DND-41 (cell line): ENCODE measurements at regions not wholly inside any gene's neighbourhood (a gene's known extent, or its start where the extent isn't known, plus 50 kb on each side); places are given as distances from the start of the nearest gene placed in this dataset.

Source experiments
- ATAC-seq: fragments of 200-7000 bp; cut with Tn5 transposase; 3 replicates; pipeline ENCODE4 v1.9.1; 2021; ENCODE audit warnings: low read depth; ENCODE audit not compliant: insufficient read depth
- DNase-seq: peaks from one replicate; pipeline ENCODE4 v3.0.0-alpha.2; 2020
- H2AFZ ChIP-seq: 2 replicates; pipeline ENCODE4 v1.6.0; 2012; ENCODE audit warnings: low read depth, low read length
- H3K27ac ChIP-seq: 2 replicates; pipeline ENCODE4 v1.5.1; 2012; ENCODE audit warnings: low read length, inconsistent platforms
- H3K27me3 ChIP-seq: fragments of 200-600 bp; sonication (generic); 2 replicates; pipeline ENCODE4 v1.6.0; 2012; ENCODE audit warnings: low read length, mild to moderate bottlenecking, inconsistent platforms; ENCODE audit not compliant: insufficient read depth, poor library complexity
- H3K36me3 ChIP-seq: 2 replicates; pipeline ENCODE4 v1.5.1; 2012; ENCODE audit warnings: low read length, inconsistent platforms; ENCODE audit not compliant: insufficient read depth
- H3K4me1 ChIP-seq: 2 replicates; pipeline ENCODE4 v1.5.1; 2012; ENCODE audit warnings: mild to moderate bottlenecking, low read length; ENCODE audit not compliant: insufficient read depth
- H3K4me2 ChIP-seq: 2 replicates; pipeline ENCODE4 v1.6.0; 2012; ENCODE audit warnings: mild to moderate bottlenecking, moderate library complexity, low read length, inconsistent platforms; ENCODE audit not compliant: insufficient read depth
- H3K4me3 ChIP-seq, 2 experiments: fragments of 200-600 bp in 1 of 2; shearing (Covaris generic) in 1 of 2; 2 replicates each; pipeline ENCODE4 v1.5.1; 2012 to 2016; ENCODE audit warnings: inconsistent platforms in 2 of 2, low read length in 2 of 2, mild to moderate bottlenecking in 2 of 2, low read depth in 1 of 2, moderate library complexity in 1 of 2
- H3K79me2 ChIP-seq: 2 replicates; pipeline ENCODE4 v1.6.0; 2012; ENCODE audit warnings: low read length, inconsistent platforms; ENCODE audit not compliant: insufficient read depth
- H3K9ac ChIP-seq: 2 replicates; pipeline ENCODE4 v1.6.0; 2012; ENCODE audit warnings: low read depth, mild to moderate bottlenecking, inconsistent platforms, low read length, moderate library complexity
- H3K9me3 ChIP-seq: 2 replicates; pipeline ENCODE4 v1.5.1; 2012; ENCODE audit warnings: low read length, moderate library complexity, mild to moderate bottlenecking, inconsistent platforms; ENCODE audit not compliant: insufficient read depth, severe bottlenecking
- H4K20me1 ChIP-seq: 2 replicates; pipeline ENCODE4 v1.6.0; 2012; ENCODE audit warnings: low read length; ENCODE audit not compliant: insufficient read depth
- CTCF ChIP-seq: IDR thresholded peaks from 2 replicates; pipeline ENCODE4 v1.5.1; 2012; ENCODE audit warnings: borderline replicate concordance, low read length, moderate library complexity, mild to moderate bottlenecking; ENCODE audit not compliant: poor library complexity, severe bottlenecking; ENCODE audit errors: extremely low read depth
- EZH2 ChIP-seq: IDR thresholded peaks from 3 replicates; pipeline ENCODE4 v1.6.1; 2012; ENCODE audit warnings: borderline replicate concordance, low read depth, mild to moderate bottlenecking, moderate library complexity, low read length, inconsistent platforms; ENCODE audit not compliant: severe bottlenecking

GRCh38 chr20:20970841-20971240 lies 135.3 kb downstream of the LINC00237 start:
- TF ChIP-seq CTCF, result no peak
- no peak for TF ChIP-seq EZH2
- no peak overlapping the region for H2AFZ ChIP-seq
- no peak overlapping the region for H3K27ac ChIP-seq
- no peaks in the 10 kb centered on the region for H4K20me1 ChIP-seq
- no peaks in the 10 kb centered on the region for H3K36me3 ChIP-seq
- no peaks in the 10 kb centered on the region for H3K9me3 ChIP-seq
- H3K4me2 ChIP-seq, result no peak overlapping the region
- no peaks in the 10 kb centered on the region for H3K4me1 ChIP-seq
- ATAC-seq, result no peak
- peaks cover 8% of the 10 kb centered on the region for H3K27me3 ChIP-seq
- no peak overlapping the region for H3K9ac ChIP-seq
- H3K4me3 ChIP-seq, result no peak overlapping the region
- DNase-seq, result no peak
- H3K79me2 ChIP-seq, result no peaks in the 10 kb centered on the region

GRCh38 chr20:20969701-20970280 lies 136.4 kb downstream of the LINC00237 start:
- TF ChIP-seq CTCF (no peak), EZH2 (no peak)
- Histone ChIP-seq H3K27me3 (peaks cover 8% of the 10 kb centered on the region), H3K9me3 (no peaks in the 10 kb centered on the region), H3K79me2 (no peaks in the 10 kb centered on the region), H3K4me2 (no peak overlapping the region), H3K36me3 (no peaks in the 10 kb centered on the region), H4K20me1 (no peaks in the 10 kb centered on the region), H3K4me3 (no peak overlapping the region), H3K9ac (no peak overlapping the region), H2AFZ (no peak overlapping the region), H3K4me1 (no peaks in the 10 kb centered on the region), H3K27ac (no peak overlapping the region)
- ATAC-seq (no peak), DNase-seq (no peak)

GRCh38 chr20:20967564-20968184 lies 138.5 kb downstream of the LINC00237 start:
- H3K4me2 ChIP-seq, result no peak overlapping the region
- H2AFZ ChIP-seq, result no peak overlapping the region
- no peaks in the 10 kb centered on the region for H3K9me3 ChIP-seq
- ATAC-seq (no peak), DNase-seq (no peak)
- H3K27ac ChIP-seq, result no peak overlapping the region
- no peak overlapping the region for H3K9ac ChIP-seq
- no peak overlapping the region for H3K4me3 ChIP-seq
- no peaks in the 10 kb centered on the region for H4K20me1 ChIP-seq
- no peaks in the 10 kb centered on the region for H3K79me2 ChIP-seq
- H3K36me3 ChIP-seq, result no peaks in the 10 kb centered on the region
- no peaks in the 10 kb centered on the region for H3K4me1 ChIP-seq
- H3K27me3 ChIP-seq, result peaks cover 8% of the 10 kb centered on the region
- TF ChIP-seq CTCF (no peak), EZH2 (no peak)
